ENCODE measurements at regions not wholly inside any gene's neighbourhood (a gene's known extent, or its start where the extent isn't known, plus 50 kb on each side); places are given as distances from the start of the nearest gene placed in this dataset.

GRCh38 chr6:105851606-105852005, 234.5 kb upstream of the PRDM1 start:
- Histone ChIP-seq H3K9me3 (ENCODE audit: low read length) (no peaks in the 10 kb centered on the region), H3K36me3 (replicated peaks in 1 of 2; ENCODE audit: control insufficient read depth in 1 of 2, insufficient read depth in 2 of 2, low read length in 2 of 2) (no peaks in the 10 kb centered on the region), H3K4me1 (ENCODE audit: insufficient read depth, low read length) (no peaks in the 10 kb centered on the region), H3K4me2 (ENCODE audit: low read depth, low read length) (no peak overlapping the region), H2AFZ (ENCODE audit: low read length) (no peak overlapping the region), H4K20me1 (ENCODE audit: insufficient read depth, low read length) (no peaks in the 10 kb centered on the region), H3K9ac (ENCODE audit: insufficient read depth, low read depth, low read length) (no peak overlapping the region), H3K79me2 (ENCODE audit: insufficient read depth, low read length) (no peaks in the 10 kb centered on the region), H3K4me3 (replicated peaks in 1 of 3; ENCODE audit: insufficient read depth in 1 of 3, low read depth in 2 of 3, low read length in 3 of 3) (no peak overlapping the region), H3K27me3 (ENCODE audit: control insufficient read depth in 1 of 2, insufficient read depth in 2 of 2, low read length in 2 of 2) (peaks cover 0 to 27% of the 10 kb centered on the region in 2 experiments; a peak in 2 of 5 replicates), H3K27ac (ENCODE audit: extremely low read length, insufficient read depth, low read length) (no peak overlapping the region)
- no peak for FAIRE-seq
- no peak for ATAC-seq
- POLR2A ChIA-PET = no interaction called here
- whole genome bisulfite sequencing (ENCODE audit: low lambda C conversion rate) = 0% methylated on average over 3 of the region's 4 CpGs
- no peak for TF ChIP-seq ZNF75D (CRISPR knock-in tag; IDR thresholded peaks at IDR 0.05; ENCODE audit: borderline replicate concordance)
- TF ChIP-seq TRIM24 (CRISPR knock-in tag; IDR thresholded peaks at IDR 0.05) = no peak
- no peak for TF ChIP-seq ZNF484 (CRISPR knock-in tag; IDR thresholded peaks at IDR 0.05; ENCODE audit: borderline replicate concordance, low read depth)
- TF ChIP-seq SALL2 (CRISPR knock-in tag; IDR thresholded peaks at IDR 0.05) = no peak
- no peak for TF ChIP-seq CREB1 (IDR thresholded peaks at IDR 0.05)
- no peak for TF ChIP-seq CREB1 (CRISPR knock-in tag; IDR thresholded peaks at IDR 0.05)
- TF ChIP-seq ZNF205 (CRISPR knock-in tag; IDR thresholded peaks at IDR 0.05) = no peak
- TF ChIP-seq ZNF17 (CRISPR knock-in tag; IDR thresholded peaks at IDR 0.05) = no peak
- BruUV-seq (replicated peaks) = no TSS peak
- CTCF ChIA-PET (ENCODE audit: low intra/inter-chr PET ratio, low total read pairs) = no interaction called here
- DNase-seq (ENCODE audit: low spot score) = no peak
- intact Hi-C loops (cut with micrococcal nuclease; ENCODE audit: unreplicated experiment) (no loop called here), in situ Hi-C loops (cut with HindIII; ENCODE audit: extremely low pct_ligation_motif_present, low pct_unique_long_range_greater_than_20kb) (no loop called here)

GRCh38 chr6:105851113-105851580, 235.0 kb upstream of the PRDM1 start:
- Histone ChIP-seq H3K27me3 (ENCODE audit: control insufficient read depth in 1 of 2, insufficient read depth in 2 of 2, low read length in 2 of 2) (peaks cover 0 to 27% of the 10 kb centered on the region in 2 experiments; a peak in 2 of 5 replicates), H3K4me1 (ENCODE audit: insufficient read depth, low read length) (no peaks in the 10 kb centered on the region), H4K20me1 (ENCODE audit: insufficient read depth, low read length) (no peaks in the 10 kb centered on the region), H3K4me2 (ENCODE audit: low read depth, low read length) (no peak overlapping the region), H2AFZ (ENCODE audit: low read length) (no peak overlapping the region), H3K79me2 (ENCODE audit: insufficient read depth, low read length) (no peaks in the 10 kb centered on the region), H3K9me3 (ENCODE audit: low read length) (no peaks in the 10 kb centered on the region), H3K36me3 (replicated peaks in 1 of 2; ENCODE audit: control insufficient read depth in 1 of 2, insufficient read depth in 2 of 2, low read length in 2 of 2) (no peaks in the 10 kb centered on the region), H3K4me3 (replicated peaks in 1 of 3; ENCODE audit: insufficient read depth in 1 of 3, low read depth in 2 of 3, low read length in 3 of 3) (no peak overlapping the region), H3K27ac (ENCODE audit: extremely low read length, insufficient read depth, low read length) (no peak overlapping the region), H3K9ac (ENCODE audit: insufficient read depth, low read depth, low read length) (no peak overlapping the region)
- TF ChIP-seq MAF1 (CRISPR knock-in tag; IDR thresholded peaks at IDR 0.05; ENCODE audit: borderline replicate concordance) = no peak
- no peak for TF ChIP-seq SOX5 (CRISPR knock-in tag; IDR thresholded peaks at IDR 0.05; ENCODE audit: borderline replicate concordance)
- TF ChIP-seq ZFP37 (CRISPR knock-in tag; IDR thresholded peaks at IDR 0.05; ENCODE audit: borderline replicate concordance) = no peak
- no peak for TF ChIP-seq REPIN1 (CRISPR knock-in tag; IDR thresholded peaks at IDR 0.05; ENCODE audit: borderline replicate concordance, low read depth)
- no peak for TF ChIP-seq NFIC (IDR thresholded peaks at IDR 0.05; ENCODE audit: low read length)
- no peak for TF ChIP-seq KMT2B (CRISPR knock-in tag; IDR thresholded peaks at IDR 0.05)
- ChIA-PET POLR2A (no interaction called here), CTCF (ENCODE audit: low intra/inter-chr PET ratio, low total read pairs) (no interaction called here)
- intact Hi-C loops (cut with micrococcal nuclease; ENCODE audit: unreplicated experiment) = no loop called here
- DNase-seq (ENCODE audit: low spot score) (no peak), FAIRE-seq (no peak), ATAC-seq (no peak)
- BruUV-seq (replicated peaks) = no TSS peak
- in situ Hi-C loops (cut with HindIII; ENCODE audit: extremely low pct_ligation_motif_present, low pct_unique_long_range_greater_than_20kb) = no loop called here
- 13% methylated on average over 9 of the region's 10 CpGs for WGBS (ENCODE audit: low lambda C conversion rate)
